ENCODE measurements at regions not wholly inside any gene's neighbourhood (a gene's known extent, or its start where the extent isn't known, plus 50 kb on each side); places are given as distances from the start of the nearest gene placed in this dataset.

- intact Hi-C loops (cut with micrococcal nuclease; ENCODE audit: unreplicated experiment) (no loop called here), in situ Hi-C loops (cut with HindIII; ENCODE audit: extremely low pct_ligation_motif_present, low pct_unique_long_range_greater_than_20kb) (no loop called here)
- ChIA-PET POLR2A (no interaction called here), CTCF (ENCODE audit: low intra/inter-chr PET ratio, low total read pairs) (no interaction called here)
- DNase-seq (ENCODE audit: low spot score) (no peak), FAIRE-seq (no peak), ATAC-seq (no peak)
- no peak overlapping the region for H3K4me3 ChIP-seq (replicated peaks in 1 of 3; ENCODE audit: insufficient read depth in 1 of 3, low read depth in 2 of 3, low read length in 3 of 3)
- H4K20me1 ChIP-seq (ENCODE audit: insufficient read depth, low read length): no peaks in the 10 kb centered on the region
- WGBS (ENCODE audit: low lambda C conversion rate): 58% methylated on average over 32 of the region's 44 CpGs
- no peak overlapping the region for H2AFZ ChIP-seq (ENCODE audit: low read length)
- no peak overlapping the region for H3K9ac ChIP-seq (ENCODE audit: insufficient read depth, low read depth, low read length)
- no peak overlapping the region for H3K27ac ChIP-seq (ENCODE audit: extremely low read length, insufficient read depth, low read length)
- no peaks in the 10 kb centered on the region for H3K4me1 ChIP-seq (ENCODE audit: insufficient read depth, low read length)
- no peaks in the 10 kb centered on the region for H3K79me2 ChIP-seq (ENCODE audit: insufficient read depth, low read length)
- H3K36me3 ChIP-seq (replicated peaks in 1 of 2; ENCODE audit: control insufficient read depth in 1 of 2, insufficient read depth in 2 of 2, low read length in 2 of 2): no peaks in the 10 kb centered on the region
- no peak overlapping the region for H3K4me2 ChIP-seq (ENCODE audit: low read depth, low read length)
- BruUV-seq (replicated peaks): no TSS peak
- H3K27me3 ChIP-seq (ENCODE audit: control insufficient read depth in 1 of 2, insufficient read depth in 2 of 2, low read length in 2 of 2): peaks cover 3 to 13% of the 10 kb centered on the region in 2 experiments; a peak in 4 of 5 replicates
- H3K9me3 ChIP-seq (ENCODE audit: low read length): no peaks in the 10 kb centered on the region
- TF ChIP-seq ELK4 (CRISPR knock-in tag; IDR thresholded peaks at IDR 0.05; ENCODE audit: borderline replicate concordance): no peak
- TF ChIP-seq HNF4A (CRISPR knock-in tag; IDR thresholded peaks at IDR 0.05): no peak
- TF ChIP-seq ZNF33A (CRISPR knock-in tag; IDR thresholded peaks at IDR 0.05; ENCODE audit: borderline replicate concordance): no peak
- TF ChIP-seq XBP1 (CRISPR knock-in tag; IDR thresholded peaks at IDR 0.05): no peak
- no peak for TF ChIP-seq ZNF850 (CRISPR knock-in tag; conservative IDR thresholded peaks at IDR 0.05)
- TF ChIP-seq TEAD3 (CRISPR knock-in tag; optimal IDR thresholded peaks at IDR 0.05; ENCODE audit: borderline replicate concordance): no peak
- no peak for TF ChIP-seq NCOA2 (CRISPR knock-in tag; IDR thresholded peaks at IDR 0.05)
- no peak for TF ChIP-seq ZBTB37 (CRISPR knock-in tag; IDR thresholded peaks at IDR 0.05)
- TF ChIP-seq MYPOP (CRISPR knock-in tag; IDR thresholded peaks at IDR 0.05): no peak
- no peak for TF ChIP-seq BHLHE40 (IDR thresholded peaks at IDR 0.05; ENCODE audit: low read length)
- TF ChIP-seq KAT7 (CRISPR knock-in tag; IDR thresholded peaks at IDR 0.05; ENCODE audit: borderline replicate concordance): no peak
These were observed 615.8 kb upstream of the SALL3 start for GRCh38 chr18:78363556-78364387.

All from HepG2 (cell line).